Jurkat, Clone E6-1 (cell line): ENCODE measurements at regions not wholly inside any gene's neighbourhood (a gene's known extent, or its start where the extent isn't known, plus 50 kb on each side); places are given as distances from the start of the nearest gene placed in this dataset.
"Not testable (repeated sequence)": the region's sequence is repeated elsewhere in the genome, so short reads cannot be mapped to it uniquely, and the experiment has no call there.

ENCODE experiments used
- DNase-seq: peaks from one replicate; pipeline ENCODE4 v3.0.0-alpha.2; 2011; ENCODE audit warnings: low read depth, low spot score
- H3K4me3 ChIP-seq: 2 replicates; pipeline ENCODE4 v1.5.1; 2011; ENCODE audit warnings: mild to moderate bottlenecking, low read length, control low read depth, moderate library complexity

GRCh38 chr12:58629376-58629775 lies 290.9 kb downstream of the LRIG3 start:
- H3K4me3 ChIP-seq = no peak overlapping the region
- no peak for DNase-seq

DNA sequence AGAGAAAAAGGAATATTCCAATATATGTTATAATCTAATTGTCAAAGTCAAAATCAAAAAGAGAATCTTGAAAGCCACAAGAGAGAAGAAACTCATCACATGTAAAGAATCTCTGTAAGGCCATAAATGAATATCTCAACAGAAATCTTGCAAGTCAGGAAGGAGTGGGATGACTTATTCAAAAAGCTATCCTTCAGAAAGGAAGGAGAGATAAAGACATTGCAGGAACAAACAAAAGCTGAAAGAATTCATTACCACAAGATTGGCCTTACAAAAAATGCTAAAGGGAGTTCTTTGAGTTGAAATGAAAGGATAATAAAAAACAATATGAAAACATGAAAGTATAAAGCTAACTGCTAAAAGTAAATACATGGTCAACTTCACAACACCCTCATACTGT lies 286.8 kb downstream of the LRIG3 start:
- DNase-seq = peak; percentile 48
- H3K4me3 ChIP-seq = no peak overlapping the region

DNA sequence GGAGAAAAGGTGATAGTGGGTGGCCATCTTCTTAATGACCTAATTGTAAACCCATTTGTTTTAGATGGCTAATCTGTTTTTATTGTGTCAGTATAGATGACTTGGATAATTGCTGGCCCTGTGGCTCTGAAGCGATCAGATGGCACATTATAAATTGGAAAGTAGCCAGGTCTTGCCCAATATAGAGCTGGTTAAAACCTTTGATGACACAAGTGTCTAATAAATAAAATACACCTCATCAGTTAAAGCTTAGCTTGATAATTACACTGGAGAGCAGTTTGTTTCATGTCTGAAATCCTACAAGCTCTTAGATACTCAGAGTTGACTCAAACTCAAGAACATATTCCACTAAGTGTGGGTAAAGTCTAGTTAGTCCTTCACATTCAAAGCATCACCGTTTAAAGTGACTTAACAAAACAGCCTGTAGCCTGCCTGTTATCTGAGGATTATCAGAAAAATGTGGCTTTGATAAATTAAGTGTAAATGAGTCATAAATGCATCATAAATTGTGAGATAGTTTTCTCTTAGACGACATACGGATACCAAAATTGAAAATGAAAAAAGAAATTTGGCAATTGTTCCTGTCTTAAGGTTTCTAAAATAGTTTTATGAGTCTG lies 280.9 kb downstream of the LRIG3 start:
- DNase-seq = no peak

GRCh38 chr12:58640314-58640713 lies 280.0 kb downstream of the LRIG3 start:
- H3K4me3 ChIP-seq = no peak overlapping the region
- no peak for DNase-seq

More for the DNA sequence above, 280.9 kb downstream of the LRIG3 start:
- H3K4me3 ChIP-seq = no peak overlapping the region

GRCh38 chr12:58645946-58646345 lies 274.4 kb downstream of the LRIG3 start:
- DNase-seq = no peak
- H3K4me3 ChIP-seq = no peak overlapping the region

DNA sequence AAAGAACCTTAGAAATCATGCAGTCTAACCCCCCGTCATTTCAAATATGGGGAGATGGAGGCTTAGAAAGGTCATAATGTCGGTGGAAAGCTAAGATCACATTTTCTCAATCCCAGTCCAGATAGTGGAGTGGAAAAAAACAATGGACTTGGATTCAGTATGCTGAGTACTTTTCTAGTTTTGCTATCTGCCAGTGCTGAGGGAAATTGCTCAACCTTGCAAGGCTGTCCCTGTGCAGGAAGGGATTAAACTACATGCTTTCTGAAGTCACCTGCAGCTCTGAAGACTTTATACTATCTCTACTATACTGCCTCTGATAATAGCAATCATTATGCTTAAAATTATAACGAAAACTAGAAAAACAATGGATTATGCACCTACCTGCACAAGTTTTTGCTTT lies 272.8 kb downstream of the LRIG3 start:
- H3K4me3 ChIP-seq = no peak overlapping the region

GRCh38 chr12:58648176-58648575 lies 272.1 kb downstream of the LRIG3 start:
- H3K4me3 ChIP-seq = no peak overlapping the region
- no peak for DNase-seq

More for the DNA sequence above, 272.8 kb downstream of the LRIG3 start:
- no peak for DNase-seq

- no peak overlapping the region for H3K4me3 ChIP-seq
- no peak for DNase-seq
Measured at GRCh38 chr12:58651850-58652249, 268.5 kb downstream of the LRIG3 start.

DNA sequence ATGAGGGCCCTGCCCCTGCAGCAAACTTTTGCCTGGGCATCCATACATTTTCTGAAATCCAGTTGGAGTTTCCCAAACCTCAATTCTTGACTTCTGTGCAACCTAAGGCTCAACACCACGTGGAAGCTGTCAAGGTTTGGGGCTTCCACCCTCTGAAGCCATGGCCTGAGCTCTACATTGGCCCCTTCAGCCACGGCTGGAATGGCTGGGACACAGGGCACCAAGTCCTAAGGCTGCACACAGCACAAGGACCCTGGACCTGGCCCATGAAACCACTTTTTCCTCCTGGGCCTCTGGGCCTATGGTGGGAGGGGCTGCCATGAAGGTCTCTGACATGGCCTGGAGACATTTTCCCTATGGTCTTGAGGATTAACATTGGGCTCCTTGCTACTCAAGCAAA lies 266.3 kb downstream of the LRIG3 start:
- H3K4me3 ChIP-seq = no peak overlapping the region
- no peak for DNase-seq

GRCh38 chr12:58655375-58655774 lies 264.9 kb downstream of the LRIG3 start:
- H3K4me3 ChIP-seq = no peak overlapping the region
- no peak for DNase-seq

DNA sequence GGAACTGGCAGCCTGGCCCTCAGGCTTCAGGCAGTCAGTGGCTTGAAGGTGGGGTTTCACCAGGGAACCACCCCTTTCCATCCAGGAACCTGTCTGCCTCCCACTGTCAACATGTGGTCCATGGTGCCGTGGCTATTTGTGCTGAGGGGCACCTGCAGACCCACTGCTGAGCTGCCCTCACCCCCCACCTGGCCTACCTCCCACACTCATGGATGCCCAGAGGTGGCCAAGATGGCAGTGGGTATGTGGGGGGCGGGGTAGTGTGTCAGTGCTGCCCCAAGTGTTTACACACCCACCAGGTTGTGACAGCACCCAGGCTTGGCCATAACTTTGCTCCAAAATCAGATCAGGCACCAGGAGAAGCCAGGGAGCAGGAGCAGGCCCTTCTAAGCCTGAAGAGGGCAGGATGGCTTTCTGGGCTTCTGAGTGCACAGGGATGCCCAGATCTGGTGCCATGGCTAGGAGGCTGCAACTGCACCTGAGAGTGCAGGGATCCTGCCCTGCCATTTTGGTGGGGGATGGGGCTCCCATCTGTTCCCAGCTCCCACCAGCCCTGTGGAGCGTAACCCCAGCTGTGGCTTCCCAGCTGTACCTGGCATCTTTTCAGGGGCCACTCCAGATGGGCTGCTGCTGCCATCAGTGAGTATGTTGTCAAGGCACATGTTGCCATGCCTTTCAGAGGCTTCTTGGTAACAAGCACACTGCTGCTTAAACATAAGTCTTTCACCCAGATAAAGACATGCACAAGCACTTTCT lies 263.9 kb downstream of the LRIG3 start:
- DNase-seq = no peak
- no peak overlapping the region for H3K4me3 ChIP-seq

GRCh38 chr12:58657190-58657589 lies 263.1 kb downstream of the LRIG3 start:
- DNase-seq = no peak
- H3K4me3 ChIP-seq = no peak overlapping the region

GRCh38 chr12:58665375-58665774 lies 254.9 kb downstream of the LRIG3 start:
- no peak overlapping the region for H3K4me3 ChIP-seq
- no peak for DNase-seq

- no peak overlapping the region for H3K4me3 ChIP-seq
- DNase-seq = no peak
Measured at GRCh38 chr12:58668233-58668632, 252.1 kb downstream of the LRIG3 start.

DNA sequence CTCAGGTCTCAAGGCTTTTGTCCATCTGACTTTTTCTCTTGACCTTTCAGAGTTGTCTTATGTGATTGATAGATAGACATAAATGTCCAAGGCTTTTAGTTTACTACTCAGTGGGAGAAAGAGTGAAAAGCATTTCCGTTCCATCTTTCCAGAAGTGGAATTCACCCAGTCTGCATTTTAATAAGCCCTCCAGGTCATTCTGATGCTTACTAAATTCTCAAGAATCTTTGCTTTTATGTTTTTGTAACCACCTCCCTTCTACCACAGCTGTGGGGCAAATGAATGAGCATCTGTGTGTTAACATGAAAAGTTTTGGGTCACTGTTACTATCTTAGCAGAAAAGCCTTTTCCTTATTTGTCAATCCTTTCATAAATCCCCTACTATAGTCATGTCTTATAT lies 251.4 kb downstream of the LRIG3 start:
- DNase-seq = no peak
- H3K4me3 ChIP-seq = no peak overlapping the region

DNA sequence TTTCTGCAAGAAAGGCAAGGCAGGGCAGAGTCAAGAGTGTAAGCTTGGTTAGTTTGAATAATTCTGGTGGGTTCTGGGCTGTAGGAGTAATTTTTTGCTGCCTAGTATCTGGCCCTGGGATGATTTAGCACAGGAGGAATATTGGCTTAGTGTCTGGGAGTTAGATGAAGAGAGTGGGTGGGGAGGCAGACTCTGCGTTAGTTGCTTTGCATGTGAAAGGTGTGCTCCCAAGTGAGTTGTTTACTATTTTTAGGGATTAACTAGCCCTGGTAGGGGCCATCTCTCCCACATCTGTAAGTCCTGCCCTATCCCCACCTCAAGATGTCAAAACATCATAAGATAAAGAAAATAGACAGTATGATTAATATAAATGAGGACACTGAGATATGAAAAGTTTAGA lies 249.7 kb downstream of the LRIG3 start:
- DNase-seq = no peak
- H3K4me3 ChIP-seq = no peak overlapping the region

DNA sequence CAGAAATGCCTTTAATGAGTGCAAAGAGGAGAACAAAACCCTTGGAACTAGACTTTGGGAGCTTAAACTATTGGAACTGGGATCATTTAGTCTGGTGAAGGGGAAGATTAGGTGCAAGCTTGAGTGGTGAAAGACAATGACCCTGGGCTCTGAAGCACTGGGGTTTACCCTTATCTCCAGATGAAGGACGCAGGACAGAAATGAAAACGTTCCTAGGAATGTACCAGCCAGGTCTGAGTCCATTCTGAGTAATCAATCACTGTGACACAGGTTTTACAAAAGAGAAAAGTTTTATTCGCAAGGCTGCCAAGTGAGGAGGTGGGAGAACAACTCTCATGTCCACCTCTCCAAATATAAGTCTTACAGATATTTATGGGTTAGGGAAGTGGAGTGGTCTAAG lies 249.1 kb downstream of the LRIG3 start:
- no peak overlapping the region for H3K4me3 ChIP-seq
- DNase-seq = no peak

DNA sequence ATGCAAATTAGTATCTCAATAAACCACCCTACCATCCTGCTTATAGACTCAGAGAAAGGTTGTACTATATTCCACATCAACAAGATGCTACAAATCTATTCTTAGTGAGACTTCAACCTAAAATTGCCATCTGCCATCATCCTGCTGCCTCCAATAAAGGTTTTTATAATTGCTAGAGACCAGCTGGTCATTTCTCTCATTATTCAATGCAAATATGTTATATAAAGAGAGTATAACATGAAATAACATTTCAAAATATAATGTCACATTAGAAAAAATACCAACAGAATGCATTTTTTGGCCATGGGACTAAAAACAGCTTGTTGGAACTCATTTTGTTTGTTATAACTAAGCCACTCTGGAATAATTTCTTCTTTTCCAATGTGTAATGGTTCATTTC lies 247.3 kb downstream of the LRIG3 start:
- no peak overlapping the region for H3K4me3 ChIP-seq
- DNase-seq = no peak

DNA sequence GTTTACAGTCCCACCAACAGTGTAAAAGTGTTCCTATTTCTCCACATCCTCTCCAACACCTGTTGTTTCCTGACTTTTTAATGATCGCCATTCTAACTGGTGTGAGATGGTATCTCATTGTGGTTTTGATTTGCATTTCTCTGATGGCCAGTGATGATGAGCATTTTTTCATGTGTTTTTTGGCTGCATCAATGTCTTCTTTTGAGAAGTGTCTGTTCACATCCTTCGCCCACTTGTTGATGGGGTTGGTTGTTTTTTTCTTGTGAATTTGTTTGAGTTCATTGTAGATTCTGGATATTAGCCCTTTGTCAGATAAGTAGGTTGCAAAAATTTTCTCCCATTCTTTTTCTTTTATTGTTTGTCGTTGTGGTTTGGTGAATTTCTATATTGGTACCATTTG lies 242.5 kb downstream of the LRIG3 start:
- H3K4me3 ChIP-seq, DNase-seq: not testable (repeated sequence)

GRCh38 chr12:58678753-58679152 lies 241.6 kb downstream of the LRIG3 start:
- H3K4me3 ChIP-seq = no peak overlapping the region
- no peak for DNase-seq

DNA sequence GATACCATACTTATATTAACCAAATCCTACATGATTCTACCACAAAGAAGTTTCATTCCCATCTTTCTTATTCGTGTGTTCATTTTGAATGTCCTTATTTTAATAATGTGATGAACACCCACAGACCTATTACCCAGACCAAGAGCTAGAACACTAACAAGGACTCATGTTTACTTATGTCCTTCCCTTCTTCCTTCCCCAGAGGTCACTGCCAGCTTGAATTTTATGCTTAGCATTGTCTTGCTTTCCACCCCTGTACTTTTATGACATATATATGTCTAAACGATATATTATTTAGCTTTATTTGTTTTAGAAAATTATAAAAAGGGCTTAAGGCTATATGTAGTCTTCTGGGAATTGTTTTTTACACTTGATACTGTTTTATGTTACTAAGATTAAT lies 238.6 kb downstream of the LRIG3 start:
- H3K4me3 ChIP-seq = no peak overlapping the region
- no peak for DNase-seq
